OCI-LY7 (cell line): ENCODE measurements at regions not wholly inside any gene's neighbourhood (a gene's known extent, or its start where the extent isn't known, plus 50 kb on each side); places are given as distances from the start of the nearest gene placed in this dataset.

Experiments
- EZH2phosphoT487 ChIP-seq: fragments of 200-600 bp; sonication (generic); IDR thresholded peaks from 2 replicates; pipeline ENCODE4 v1.6.1; 2018; ENCODE audit warnings: low read depth, borderline replicate concordance, mild to moderate bottlenecking, mixed run types, antibody characterized with exemption, low read length, moderate library complexity, mixed read lengths
- TF ChIP-seq, protein P1 (sequence below): fragments of 200-600 bp; sonication (generic); conservative IDR thresholded peaks from 2 replicates; pipeline ENCODE4 v1.5.1; 2014; ENCODE audit warnings: mild to moderate bottlenecking, antibody characterized with exemption, low read length, moderate library complexity, mixed read lengths

DNA sequence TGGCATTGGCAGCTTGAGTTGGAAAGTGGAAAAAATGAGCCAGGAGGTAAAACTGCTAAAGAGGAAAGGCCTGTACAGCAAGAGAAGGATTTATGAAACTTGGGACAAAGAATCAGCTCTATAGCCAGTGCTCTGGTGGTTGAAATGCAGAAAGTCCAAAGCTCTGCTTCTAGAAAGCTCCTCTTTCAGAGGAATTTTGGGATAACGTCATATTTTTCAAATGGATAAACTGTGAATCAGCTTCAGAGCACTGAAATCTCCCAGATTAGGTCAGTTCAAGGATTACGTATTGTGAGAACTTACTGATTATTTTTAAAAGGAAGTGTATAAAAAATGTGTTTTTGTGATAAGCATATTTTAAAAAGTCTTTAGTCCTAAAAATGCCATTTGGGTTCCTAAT lies 203.1 kb upstream of the CNOT2 start:
- TF ChIP-seq, protein P1, sequence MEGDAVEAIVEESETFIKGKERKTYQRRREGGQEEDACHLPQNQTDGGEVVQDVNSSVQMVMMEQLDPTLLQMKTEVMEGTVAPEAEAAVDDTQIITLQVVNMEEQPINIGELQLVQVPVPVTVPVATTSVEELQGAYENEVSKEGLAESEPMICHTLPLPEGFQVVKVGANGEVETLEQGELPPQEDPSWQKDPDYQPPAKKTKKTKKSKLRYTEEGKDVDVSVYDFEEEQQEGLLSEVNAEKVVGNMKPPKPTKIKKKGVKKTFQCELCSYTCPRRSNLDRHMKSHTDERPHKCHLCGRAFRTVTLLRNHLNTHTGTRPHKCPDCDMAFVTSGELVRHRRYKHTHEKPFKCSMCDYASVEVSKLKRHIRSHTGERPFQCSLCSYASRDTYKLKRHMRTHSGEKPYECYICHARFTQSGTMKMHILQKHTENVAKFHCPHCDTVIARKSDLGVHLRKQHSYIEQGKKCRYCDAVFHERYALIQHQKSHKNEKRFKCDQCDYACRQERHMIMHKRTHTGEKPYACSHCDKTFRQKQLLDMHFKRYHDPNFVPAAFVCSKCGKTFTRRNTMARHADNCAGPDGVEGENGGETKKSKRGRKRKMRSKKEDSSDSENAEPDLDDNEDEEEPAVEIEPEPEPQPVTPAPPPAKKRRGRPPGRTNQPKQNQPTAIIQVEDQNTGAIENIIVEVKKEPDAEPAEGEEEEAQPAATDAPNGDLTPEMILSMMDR: no peak
- TF ChIP-seq EZH2phosphoT487: no peak
